ENCODE measurements at regions not wholly inside any gene's neighbourhood (a gene's known extent, or its start where the extent isn't known, plus 50 kb on each side); places are given as distances from the start of the nearest gene placed in this dataset.
"Not testable (repeated sequence)": the region's sequence is repeated elsewhere in the genome, so short reads cannot be mapped to it uniquely, and the experiment has no call there.

DNA sequence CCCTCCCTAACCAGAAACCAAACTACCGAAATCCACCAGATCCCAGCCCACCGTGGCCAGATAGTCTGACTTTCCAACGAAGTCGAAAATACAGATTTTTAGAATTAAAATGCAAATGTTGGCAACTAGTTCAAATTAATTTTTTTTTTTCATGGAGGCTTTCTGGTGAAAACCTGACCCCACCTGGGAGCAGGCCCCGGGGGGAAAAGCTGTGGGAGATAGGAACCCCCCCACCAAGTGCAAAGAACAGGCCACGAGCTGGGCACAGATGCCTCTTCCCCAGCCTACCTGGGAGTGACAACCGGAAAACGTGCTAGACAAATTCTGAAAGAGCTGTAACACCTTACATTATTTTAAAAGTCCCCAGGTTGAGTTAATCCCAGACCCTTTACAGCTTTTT is 333.8 kb downstream of the PREX1 start (continued):
- no peak for TF ChIP-seq NFYA (IDR thresholded peaks at IDR 0.05; ENCODE audit: borderline replicate concordance, low read depth, low read length)
- TF ChIP-seq ZBED1 (IDR thresholded peaks at IDR 0.05; ENCODE audit: borderline replicate concordance), result no peak
- no peak for TF ChIP-seq POLR2AphosphoS5 (IDR thresholded peaks at IDR 0.05; ENCODE audit: low read length)
- no peak for TF ChIP-seq STAT3 (IDR thresholded peaks at IDR 0.05; ENCODE audit: low read depth, low read length)
- no peak for TF ChIP-seq ESRRA (IDR thresholded peaks at IDR 0.05; ENCODE audit: low read length)
- no peak for TF ChIP-seq HDGF (IDR thresholded peaks at IDR 0.05)
- no peak for TF ChIP-seq TARDBP (IDR thresholded peaks at IDR 0.05; ENCODE audit: borderline replicate concordance)
- no peak for TF ChIP-seq RBBP5 (conservative IDR thresholded peaks at IDR 0.05)

DNA sequence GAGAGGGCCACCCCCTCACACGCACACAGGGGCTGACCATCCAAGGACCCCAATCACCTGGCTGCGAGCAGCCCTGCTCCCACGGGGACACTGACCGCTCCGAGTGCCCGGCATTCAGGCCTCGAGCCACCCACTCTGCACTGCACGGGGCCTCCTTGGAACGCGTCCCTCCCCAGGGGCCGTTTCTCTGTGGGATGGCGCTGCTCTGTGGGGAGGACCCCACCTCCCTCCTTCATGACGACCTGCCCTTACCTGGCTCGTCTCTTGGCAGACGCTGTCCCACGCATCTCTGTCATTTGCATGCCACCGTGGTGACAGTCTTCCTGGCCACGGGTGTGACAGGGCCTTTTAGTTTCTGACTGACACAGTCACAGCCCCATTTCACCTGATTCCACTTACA is 334.5 kb downstream of the PREX1 start:
- DNase-seq (ENCODE audit: low read depth, low spot score); POLR2A ChIA-PET; H3K27me3 ChIP-seq (replicated peaks in 1 of 2; ENCODE audit: control insufficient read depth in 2 of 2, insufficient read depth in 2 of 2, low read length in 1 of 2); in situ Hi-C loops (cut with MboI); H3K9ac ChIP-seq (ENCODE audit: control insufficient read depth, insufficient read depth, low read length); FAIRE-seq; SMC1A ChIA-PET (ENCODE audit: uncharacterized antibody, unreplicated experiment); H3K79me2 ChIP-seq (ENCODE audit: control insufficient read depth, insufficient read depth, low read length); BruUV-seq (replicated peaks); H4K20me1 ChIP-seq (ENCODE audit: control insufficient read depth, insufficient read depth); H3K36me3 ChIP-seq (ENCODE audit: control insufficient read depth in 2 of 2, insufficient read depth in 2 of 2, low read length in 1 of 2); H3K27ac ChIP-seq (ENCODE audit: control insufficient read depth, insufficient read depth); H2AFZ ChIP-seq (ENCODE audit: control insufficient read depth, low read depth, low read length); ATAC-seq; H3K4me2 ChIP-seq (ENCODE audit: control insufficient read depth, insufficient read depth); CTCF ChIA-PET; H3K9me3 ChIP-seq (replicated peaks; ENCODE audit: control insufficient read depth, insufficient read depth, low read length); RAD21 ChIA-PET (ENCODE audit: unreplicated experiment); intact Hi-C loops (cut with micrococcal nuclease; ENCODE audit: unreplicated experiment); H3K4me3 ChIP-seq: not testable (repeated sequence)
- whole genome bisulfite sequencing (ENCODE audit: insufficient coverage, insufficient replicate concordance, low lambda C conversion rate, missing lambda C conversion rate), result 53% methylated on average over 18 of the region's 18 CpGs
- peaks cover 10% of the 10 kb centered on the region for H3K4me1 ChIP-seq (ENCODE audit: control insufficient read depth, insufficient read depth, low read length)

DNA sequence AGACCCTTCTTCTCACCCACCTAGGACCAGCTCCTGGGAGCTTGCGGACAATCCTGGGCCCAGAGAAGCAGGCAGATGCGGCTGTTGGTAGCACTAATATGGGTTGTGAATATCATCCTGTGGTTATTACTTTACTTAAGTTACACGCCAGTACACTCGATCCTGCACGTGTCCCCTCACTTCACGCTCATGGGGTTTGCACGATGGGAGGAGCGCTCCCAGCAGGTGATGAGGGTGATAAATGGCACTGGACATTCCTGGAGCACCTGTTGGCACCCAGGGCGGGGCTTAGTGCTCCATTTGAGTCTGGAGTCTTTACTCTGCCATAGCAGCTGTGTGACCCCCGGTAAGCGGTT is 335.1 kb downstream of the PREX1 start:
- Histone ChIP-seq H4K20me1 (ENCODE audit: control insufficient read depth, insufficient read depth) (no peaks in the 10 kb centered on the region), H3K4me1 (ENCODE audit: control insufficient read depth, insufficient read depth, low read length) (peaks cover 12% of the 10 kb centered on the region), H3K9me3 (replicated peaks; ENCODE audit: control insufficient read depth, insufficient read depth, low read length) (no peaks in the 10 kb centered on the region), H3K27me3 (replicated peaks in 1 of 2; ENCODE audit: control insufficient read depth in 2 of 2, insufficient read depth in 2 of 2, low read length in 1 of 2) (no peaks in the 10 kb centered on the region), H3K4me3 (no peak overlapping the region), H2AFZ (ENCODE audit: control insufficient read depth, low read depth, low read length) (no peak overlapping the region), H3K9ac (ENCODE audit: control insufficient read depth, insufficient read depth, low read length) (no peak overlapping the region), H3K4me2 (ENCODE audit: control insufficient read depth, insufficient read depth) (no peak overlapping the region), H3K36me3 (ENCODE audit: control insufficient read depth in 2 of 2, insufficient read depth in 2 of 2, low read length in 1 of 2) (no peaks in the 10 kb centered on the region), H3K27ac (ENCODE audit: control insufficient read depth, insufficient read depth) (no peak overlapping the region), H3K79me2 (ENCODE audit: control insufficient read depth, insufficient read depth, low read length) (no peaks in the 10 kb centered on the region)
- ChIA-PET RAD21 (ENCODE audit: unreplicated experiment) (no interaction called here), CTCF (no interaction called here), SMC1A (ENCODE audit: uncharacterized antibody, unreplicated experiment) (no interaction called here), POLR2A (no interaction called here)
- WGBS (ENCODE audit: insufficient coverage, insufficient replicate concordance, low lambda C conversion rate, missing lambda C conversion rate), result 68% methylated on average over 11 of the region's 11 CpGs
- intact Hi-C loops (cut with micrococcal nuclease; ENCODE audit: unreplicated experiment) (no loop called here), in situ Hi-C loops (cut with MboI) (no loop called here)
- no peak for ATAC-seq
- no peak for DNase-seq (ENCODE audit: low read depth, low spot score)
- BruUV-seq (replicated peaks), result no TSS peak
- FAIRE-seq, result no peak
- no peak for TF ChIP-seq HDAC2 (IDR thresholded peaks at IDR 0.05)
- no peak for TF ChIP-seq STAT1 (conservative IDR thresholded peaks at IDR 0.05)
- no peak for TF ChIP-seq ETV6 (conservative IDR thresholded peaks at IDR 0.05 in 1 of 2, IDR thresholded peaks at IDR 0.05 in 1 of 2; ENCODE audit: borderline replicate concordance in 1 of 2, low read depth in 1 of 2)
- no peak for TF ChIP-seq SRF (IDR thresholded peaks at IDR 0.05; ENCODE audit: low read depth in 2 of 2, low read length in 2 of 2)
- TF ChIP-seq, protein P1, sequence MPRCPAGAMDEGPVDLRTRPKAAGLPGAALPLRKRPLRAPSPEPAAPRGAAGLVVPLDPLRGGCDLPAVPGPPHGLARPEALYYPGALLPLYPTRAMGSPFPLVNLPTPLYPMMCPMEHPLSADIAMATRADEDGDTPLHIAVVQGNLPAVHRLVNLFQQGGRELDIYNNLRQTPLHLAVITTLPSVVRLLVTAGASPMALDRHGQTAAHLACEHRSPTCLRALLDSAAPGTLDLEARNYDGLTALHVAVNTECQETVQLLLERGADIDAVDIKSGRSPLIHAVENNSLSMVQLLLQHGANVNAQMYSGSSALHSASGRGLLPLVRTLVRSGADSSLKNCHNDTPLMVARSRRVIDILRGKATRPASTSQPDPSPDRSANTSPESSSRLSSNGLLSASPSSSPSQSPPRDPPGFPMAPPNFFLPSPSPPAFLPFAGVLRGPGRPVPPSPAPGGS (IDR thresholded peaks at IDR 0.05; ENCODE audit: borderline replicate concordance, insufficient read depth, low read depth, low read length, poor library complexity, severe bottlenecking), result no peak
- no peak for TF ChIP-seq KDM1A (IDR thresholded peaks at IDR 0.05; ENCODE audit: borderline replicate concordance)
- no peak for TF ChIP-seq SPI1 (IDR thresholded peaks at IDR 0.05; ENCODE audit: borderline replicate concordance, insufficient read depth, low read depth, low read length)
- TF ChIP-seq USF2 (IDR thresholded peaks at IDR 0.05; ENCODE audit: borderline replicate concordance, low read depth, low read length), result no peak
- TF ChIP-seq MYC (IDR thresholded peaks at IDR 0.05; ENCODE audit: insufficient read depth, insufficient read length, insufficient replicate concordance, low read length, severe bottlenecking), result no peak
